ENCODE measurements at regions not wholly inside any gene's neighbourhood (a gene's known extent, or its start where the extent isn't known, plus 50 kb on each side); places are given as distances from the start of the nearest gene placed in this dataset.
A peak's percentile ranks its signal among the peaks of the same experiment; 100 is the strongest.

- Histone ChIP-seq H3K79me2 (ENCODE audit: control insufficient read depth, insufficient read depth, low read length, unreplicated experiment) (no peaks in the 10 kb centered on the region), H3K27me3 (ENCODE audit: insufficient read depth, low read length) (no peaks in the 10 kb centered on the region), H3K36me3 (ENCODE audit: insufficient read depth, low read length) (no peaks in the 10 kb centered on the region), H3K27ac (ENCODE audit: low read depth, low read length) (no peak overlapping the region), H2AFZ (ENCODE audit: low read length, unreplicated experiment) (peak overlapping the region; percentile 32), H3K4me1 (ENCODE audit: control insufficient read depth, insufficient read depth, low read length, unreplicated experiment) (no peaks in the 10 kb centered on the region), H3K4me3 (ENCODE audit: low read depth, low read length) (peak overlapping the region; percentile 69)
Measured at GRCh38 chr17:11138023-11138422, 103.0 kb upstream of the SHISA6 start.

- Histone ChIP-seq H3K36me3 (ENCODE audit: insufficient read depth, low read length) (no peaks in the 10 kb centered on the region), H3K4me1 (ENCODE audit: control insufficient read depth, insufficient read depth, low read length, unreplicated experiment) (no peaks in the 10 kb centered on the region), H3K79me2 (ENCODE audit: control insufficient read depth, insufficient read depth, low read length, unreplicated experiment) (no peaks in the 10 kb centered on the region), H3K27ac (ENCODE audit: low read depth, low read length) (no peak overlapping the region), H2AFZ (ENCODE audit: low read length, unreplicated experiment) (no peak overlapping the region), H3K27me3 (ENCODE audit: insufficient read depth, low read length) (no peaks in the 10 kb centered on the region), H3K4me3 (ENCODE audit: low read depth, low read length) (no peak overlapping the region)
Measured at GRCh38 chr17:11135819-11136218, 105.2 kb upstream of the SHISA6 start.

GRCh38 chr17:11130367-11130766, 110.6 kb upstream of the SHISA6 start:
- Histone ChIP-seq H3K36me3 (ENCODE audit: insufficient read depth, low read length) (no peaks in the 10 kb centered on the region), H3K4me1 (ENCODE audit: control insufficient read depth, insufficient read depth, low read length, unreplicated experiment) (no peaks in the 10 kb centered on the region), H3K79me2 (ENCODE audit: control insufficient read depth, insufficient read depth, low read length, unreplicated experiment) (no peaks in the 10 kb centered on the region), H3K4me3 (ENCODE audit: low read depth, low read length) (no peak overlapping the region), H3K27me3 (ENCODE audit: insufficient read depth, low read length) (no peaks in the 10 kb centered on the region), H2AFZ (ENCODE audit: low read length, unreplicated experiment) (no peak overlapping the region), H3K27ac (ENCODE audit: low read depth, low read length) (no peak overlapping the region)

- Histone ChIP-seq H3K79me2 (ENCODE audit: control insufficient read depth, insufficient read depth, low read length, unreplicated experiment) (no peaks in the 10 kb centered on the region), H3K27me3 (ENCODE audit: insufficient read depth, low read length) (no peaks in the 10 kb centered on the region), H2AFZ (ENCODE audit: low read length, unreplicated experiment) (no peak overlapping the region), H3K4me1 (ENCODE audit: control insufficient read depth, insufficient read depth, low read length, unreplicated experiment) (no peaks in the 10 kb centered on the region), H3K4me3 (ENCODE audit: low read depth, low read length) (no peak overlapping the region), H3K36me3 (ENCODE audit: insufficient read depth, low read length) (no peaks in the 10 kb centered on the region), H3K27ac (ENCODE audit: low read depth, low read length) (no peak overlapping the region)
Measured at GRCh38 chr17:11122908-11123307, 118.1 kb upstream of the SHISA6 start.

- H3K27me3 ChIP-seq (ENCODE audit: insufficient read depth, low read length): no peaks in the 10 kb centered on the region
- H2AFZ ChIP-seq (ENCODE audit: low read length, unreplicated experiment): no peak overlapping the region
- no peaks in the 10 kb centered on the region for H3K79me2 ChIP-seq (ENCODE audit: control insufficient read depth, insufficient read depth, low read length, unreplicated experiment)
- no peaks in the 10 kb centered on the region for H3K4me1 ChIP-seq (ENCODE audit: control insufficient read depth, insufficient read depth, low read length, unreplicated experiment)
- no peak overlapping the region for H3K27ac ChIP-seq (ENCODE audit: low read depth, low read length)
- H3K4me3 ChIP-seq (ENCODE audit: low read depth, low read length): no peak overlapping the region
- H3K36me3 ChIP-seq (ENCODE audit: insufficient read depth, low read length): no peaks in the 10 kb centered on the region
Measured at GRCh38 chr17:11121341-11121985, 119.5 kb upstream of the SHISA6 start.

GRCh38 chr17:11109106-11109505, 131.9 kb upstream of the SHISA6 start:
- Histone ChIP-seq H3K36me3 (ENCODE audit: insufficient read depth, low read length) (no peaks in the 10 kb centered on the region), H2AFZ (ENCODE audit: low read length, unreplicated experiment) (no peak overlapping the region), H3K27ac (ENCODE audit: low read depth, low read length) (no peak overlapping the region), H3K79me2 (ENCODE audit: control insufficient read depth, insufficient read depth, low read length, unreplicated experiment) (no peaks in the 10 kb centered on the region), H3K4me1 (ENCODE audit: control insufficient read depth, insufficient read depth, low read length, unreplicated experiment) (no peaks in the 10 kb centered on the region), H3K27me3 (ENCODE audit: insufficient read depth, low read length) (no peaks in the 10 kb centered on the region), H3K4me3 (ENCODE audit: low read depth, low read length) (no peak overlapping the region)

- no peak overlapping the region for H3K4me3 ChIP-seq (ENCODE audit: low read depth, low read length)
- no peaks in the 10 kb centered on the region for H3K27me3 ChIP-seq (ENCODE audit: insufficient read depth, low read length)
- no peaks in the 10 kb centered on the region for H3K36me3 ChIP-seq (ENCODE audit: insufficient read depth, low read length)
- no peak overlapping the region for H2AFZ ChIP-seq (ENCODE audit: low read length, unreplicated experiment)
- H3K79me2 ChIP-seq (ENCODE audit: control insufficient read depth, insufficient read depth, low read length, unreplicated experiment): no peaks in the 10 kb centered on the region
- H3K4me1 ChIP-seq (ENCODE audit: control insufficient read depth, insufficient read depth, low read length, unreplicated experiment): no peaks in the 10 kb centered on the region
- H3K27ac ChIP-seq (ENCODE audit: low read depth, low read length): no peak overlapping the region
Measured at GRCh38 chr17:11105141-11105540, 135.9 kb upstream of the SHISA6 start.

- Histone ChIP-seq H3K27me3 (ENCODE audit: insufficient read depth, low read length) (no peaks in the 10 kb centered on the region), H3K4me1 (ENCODE audit: control insufficient read depth, insufficient read depth, low read length, unreplicated experiment) (no peaks in the 10 kb centered on the region), H3K4me3 (ENCODE audit: low read depth, low read length) (no peak overlapping the region), H3K79me2 (ENCODE audit: control insufficient read depth, insufficient read depth, low read length, unreplicated experiment) (no peaks in the 10 kb centered on the region), H3K36me3 (ENCODE audit: insufficient read depth, low read length) (no peaks in the 10 kb centered on the region), H3K27ac (ENCODE audit: low read depth, low read length) (no peak overlapping the region), H2AFZ (ENCODE audit: low read length, unreplicated experiment) (no peak overlapping the region)
Measured at GRCh38 chr17:11097121-11097520, 143.9 kb upstream of the SHISA6 start.

GRCh38 chr17:11094331-11094730, 146.7 kb upstream of the SHISA6 start:
- Histone ChIP-seq H3K27me3 (ENCODE audit: insufficient read depth, low read length) (no peaks in the 10 kb centered on the region), H3K36me3 (ENCODE audit: insufficient read depth, low read length) (no peaks in the 10 kb centered on the region), H2AFZ (ENCODE audit: low read length, unreplicated experiment) (no peak overlapping the region), H3K4me1 (ENCODE audit: control insufficient read depth, insufficient read depth, low read length, unreplicated experiment) (no peaks in the 10 kb centered on the region), H3K79me2 (ENCODE audit: control insufficient read depth, insufficient read depth, low read length, unreplicated experiment) (no peaks in the 10 kb centered on the region), H3K4me3 (ENCODE audit: low read depth, low read length) (no peak overlapping the region), H3K27ac (ENCODE audit: low read depth, low read length) (no peak overlapping the region)

- Histone ChIP-seq H3K36me3 (ENCODE audit: insufficient read depth, low read length) (no peaks in the 10 kb centered on the region), H3K4me1 (ENCODE audit: control insufficient read depth, insufficient read depth, low read length, unreplicated experiment) (no peaks in the 10 kb centered on the region), H2AFZ (ENCODE audit: low read length, unreplicated experiment) (no peak overlapping the region), H3K27me3 (ENCODE audit: insufficient read depth, low read length) (no peaks in the 10 kb centered on the region), H3K27ac (ENCODE audit: low read depth, low read length) (no peak overlapping the region), H3K4me3 (ENCODE audit: low read depth, low read length) (no peak overlapping the region), H3K79me2 (ENCODE audit: control insufficient read depth, insufficient read depth, low read length, unreplicated experiment) (no peaks in the 10 kb centered on the region)
Measured at GRCh38 chr17:11086646-11087340, 154.2 kb upstream of the SHISA6 start.

GRCh38 chr17:11082559-11082958, 158.5 kb upstream of the SHISA6 start:
- Histone ChIP-seq H2AFZ (ENCODE audit: low read length, unreplicated experiment) (no peak overlapping the region), H3K4me3 (ENCODE audit: low read depth, low read length) (no peak overlapping the region), H3K79me2 (ENCODE audit: control insufficient read depth, insufficient read depth, low read length, unreplicated experiment) (no peaks in the 10 kb centered on the region), H3K36me3 (ENCODE audit: insufficient read depth, low read length) (no peaks in the 10 kb centered on the region), H3K27me3 (ENCODE audit: insufficient read depth, low read length) (no peaks in the 10 kb centered on the region), H3K27ac (ENCODE audit: low read depth, low read length) (no peak overlapping the region), H3K4me1 (ENCODE audit: control insufficient read depth, insufficient read depth, low read length, unreplicated experiment) (no peaks in the 10 kb centered on the region)
